Psoas muscle (tissue), 7 donors: ENCODE measurements at regions not wholly inside any gene's neighbourhood (a gene's known extent, or its start where the extent isn't known, plus 50 kb on each side); places are given as distances from the start of the nearest gene placed in this dataset.

Experiments used
- ATAC-seq, 4 donors: fragments of 200-7000 bp; cut with Tn5 transposase; one replicate each; pipeline ENCODE4 v1.9.1; 2020; ENCODE audit warnings: moderate library complexity in 3 of 4, mild to moderate bottlenecking in 2 of 4
- DNase-seq, 2 donors: peaks; one replicate each; pipeline ENCODE4 v3.0.0-alpha.2; 2020
- H3K27ac ChIP-seq: fragments of 200-600 bp; one replicate; pipeline ENCODE4 v1.8.0; 2022
- H3K27me3 ChIP-seq, 3 donors: fragments of 200-600 bp in 1 of 3; one replicate each; pipeline versions ENCODE4 v1.6.1 to v1.8.0; 2013 to 2022; ENCODE audit warnings: low read length in 2 of 3, mild to moderate bottlenecking in 2 of 3, moderate library complexity in 1 of 3; ENCODE audit not compliant: insufficient read depth in 3 of 3
- H3K36me3 ChIP-seq, 2 donors: fragments of 200-600 bp in 1 of 2; one replicate each; pipeline versions ENCODE4 v1.6.1 to v1.8.0; 2013 to 2022; ENCODE audit warnings: low read depth in 1 of 2, mild to moderate bottlenecking in 1 of 2, moderate library complexity in 1 of 2; ENCODE audit not compliant: insufficient read depth in 1 of 2
- H3K4me1 ChIP-seq: fragments of 200-600 bp; one replicate; pipeline ENCODE4 v1.8.0; 2022
- H3K4me3 ChIP-seq: fragments of 200-600 bp; one replicate; pipeline ENCODE4 v1.8.0; 2022; ENCODE audit warnings: mild to moderate bottlenecking
- H3K9me3 ChIP-seq: fragments of 200-600 bp; one replicate; pipeline ENCODE4 v1.8.0; 2022
- CTCF ChIP-seq: fragments of 200-600 bp; IDR thresholded peaks from one replicate; pipeline ENCODE4 v1.8.0; 2022; ENCODE audit warnings: antibody characterized with exemption
- WGBS, 3 donors: extraction: QIAGEN DNeasy Blood & Tissue Kit; methylation state at CpG; one replicate each; pipeline versions ENCODE4 v1.1.6 to v1.1.7; 2013; 5-methylcytosine and 5-hydroxymethylcytosine counted together
- intact Hi-C, 2 donors: fragments of 100-400 bp; cut with DNase I; formaldehyde crosslinking; loops; one replicate each; pipeline versions ENCODE4 v1.11.0 to v1.14.2; 2022
- donor health status: healthy with polysubstance abuse.
- donor health status: DM: no; HTN: no; CAD: no; lungs with moderate emphysema.
- donor health status: Bipolar disorder and iron deficiency.
- donor health status: healthy.
- donor health status: DM: yes; HTN: yes; CAD: no.
- donor health status: DM: no; HTN: no; CAD: no.
- donor health status: DM: yes; HTN: yes; CAD: no.

GRCh38 chr2:78423631-78424030, 601.9 kb upstream of the REG3G start:
- Histone ChIP-seq H3K27ac (no peak overlapping the region), H3K36me3 (no peaks in the 10 kb centered on the region), H3K27me3 (no peaks in the 10 kb centered on the region), H3K9me3 (no peaks in the 10 kb centered on the region), H3K4me3 (no peak overlapping the region), H3K4me1 (no peaks in the 10 kb centered on the region)
- TF ChIP-seq CTCF = no peak
- 46 to 68% (median 63%) methylated on average over 1 of the region's 1 CpG for WGBS, 3 donors
- ATAC-seq (no peak), DNase-seq (no peak)
- intact Hi-C loops = loop anchor here in 1 of 2 donors (10.0 kb wide), 1 partner anchor 551 kb away; no protein-coding TSS in a partner anchor

- H3K36me3 ChIP-seq = no peaks in the 10 kb centered on the region
- H3K4me1 ChIP-seq = no peaks in the 10 kb centered on the region
- no peak overlapping the region for H3K4me3 ChIP-seq
- intact Hi-C loops = loop anchor here in 1 of 2 donors (10.0 kb wide), 1 partner anchor 548 kb away; no protein-coding TSS in a partner anchor
- WGBS, 3 donors = 85 to 88% (median 86%) methylated on average over 6 of the region's 6 CpGs
- ATAC-seq = no peak
- DNase-seq = no peak
- no peaks in the 10 kb centered on the region for H3K9me3 ChIP-seq
- TF ChIP-seq CTCF = no peak
- no peaks in the 10 kb centered on the region for H3K27me3 ChIP-seq
- no peak overlapping the region for H3K27ac ChIP-seq
Observed at GRCh38 chr2:78427170-78427569, 598.3 kb upstream of the REG3G start.

GRCh38 chr2:78431241-78431640, 594.3 kb upstream of the REG3G start:
- 76 to 82% (median 80%) methylated on average over 3 of the region's 3 CpGs for WGBS, 3 donors
- Histone ChIP-seq H3K36me3 (no peaks in the 10 kb centered on the region), H3K9me3 (no peaks in the 10 kb centered on the region), H3K4me1 (no peaks in the 10 kb centered on the region), H3K27ac (no peak overlapping the region), H3K27me3 (no peaks in the 10 kb centered on the region), H3K4me3 (no peak overlapping the region)
- peak; percentile 27 for TF ChIP-seq CTCF
- DNase-seq (no peak), ATAC-seq (peak in 1 of 4 donors; percentile 70)
- intact Hi-C loops = loop anchor here in 1 of 2 donors (5.0 to 10.0 kb wide), 2 partner anchors 426 to 544 kb away; no protein-coding TSS in a partner anchor

- H3K4me1 ChIP-seq = no peaks in the 10 kb centered on the region
- H3K9me3 ChIP-seq = peaks cover 3% of the 10 kb centered on the region
- intact Hi-C loops = loop anchor here in 1 of 2 donors (10.0 kb wide), 1 partner anchor 536 kb away; no protein-coding TSS in a partner anchor
- TF ChIP-seq CTCF = no peak
- WGBS, 3 donors = 44 to 64% (median 49%) methylated on average over 2 of the region's 2 CpGs
- ATAC-seq (no peak), DNase-seq (no peak)
- H3K27ac ChIP-seq = no peak overlapping the region
- H3K36me3 ChIP-seq = no peaks in the 10 kb centered on the region
- H3K27me3 ChIP-seq = no peaks in the 10 kb centered on the region
- H3K4me3 ChIP-seq = no peak overlapping the region
Observed at GRCh38 chr2:78439122-78439521, 586.4 kb upstream of the REG3G start.

GRCh38 chr2:78455586-78455985, 569.9 kb upstream of the REG3G start:
- intact Hi-C loops = no loop called here
- H3K4me1 ChIP-seq = no peaks in the 10 kb centered on the region
- H3K36me3 ChIP-seq = no peaks in the 10 kb centered on the region
- DNase-seq (no peak), ATAC-seq (no peak)
- no peak overlapping the region for H3K4me3 ChIP-seq
- no peak overlapping the region for H3K27ac ChIP-seq
- TF ChIP-seq CTCF = no peak
- 66 to 75% (median 72%) methylated on average over 2 of the region's 2 CpGs for WGBS, 3 donors
- no peaks in the 10 kb centered on the region for H3K9me3 ChIP-seq
- no peaks in the 10 kb centered on the region for H3K27me3 ChIP-seq
